HepG2 (cell line): ENCODE measurements at regions not wholly inside any gene's neighbourhood (a gene's known extent, or its start where the extent isn't known, plus 50 kb on each side); places are given as distances from the start of the nearest gene placed in this dataset.

Experiments used
- ARHGAP35 ChIP-seq: sonication (generic); formaldehyde crosslinking; IDR thresholded peaks from 2 replicates; pipeline ENCODE4 v1.9.0; 2022; ENCODE audit warnings: mild to moderate bottlenecking, inconsistent platforms, moderate library complexity, missing genetic modification reagents, borderline replicate concordance
- CCDC6 ChIP-seq: sonication (generic); formaldehyde crosslinking; IDR thresholded peaks from 2 replicates; pipeline ENCODE4 v1.8.1; 2022; ENCODE audit warnings: mild to moderate bottlenecking, missing genetic modification reagents, moderate library complexity
- ELF4 ChIP-seq: sonication (generic); formaldehyde crosslinking; IDR thresholded peaks from 2 replicates; pipeline ENCODE4 v1.5.0; 2020; ENCODE audit warnings: missing genetic modification reagents, mild to moderate bottlenecking, moderate library complexity, borderline replicate concordance
- GPBP1L1 ChIP-seq: sonication (generic); formaldehyde crosslinking; IDR thresholded peaks from 2 replicates; pipeline ENCODE4 v1.5.0; 2020; ENCODE audit warnings: mild to moderate bottlenecking, missing genetic modification reagents
- KDM1A ChIP-seq: IDR thresholded peaks from 2 replicates; pipeline ENCODE4 v1.6.1; 2016; ENCODE audit warnings: missing compliant biosample characterization
- MAFG ChIP-seq: sonication (generic); formaldehyde crosslinking; IDR thresholded peaks from 2 replicates; pipeline ENCODE4 v1.5.1; 2020; ENCODE audit warnings: mild to moderate bottlenecking, missing genetic modification reagents
- NAIF1 ChIP-seq: sonication (generic); formaldehyde crosslinking; IDR thresholded peaks from 2 replicates; pipeline ENCODE4 v1.5.0; 2020; ENCODE audit warnings: mild to moderate bottlenecking, missing genetic modification reagents, borderline replicate concordance
- POLR2AphosphoS2 ChIP-seq: IDR thresholded peaks from 2 replicates; pipeline ENCODE4 v1.6.1; 2011; ENCODE audit warnings: low read depth, low read length, improper control_type of control experiment
- SRF ChIP-seq: IDR thresholded peaks from 2 replicates; pipeline ENCODE4 v1.6.1; 2011; ENCODE audit warnings: mild to moderate bottlenecking, low read depth, low read length, moderate library complexity
- TBL1XR1 ChIP-seq: fragments of 150-350 bp; IDR thresholded peaks from 2 replicates; pipeline ENCODE4 v1.6.1; 2014; ENCODE audit warnings: borderline replicate concordance, low read length; ENCODE audit not compliant: partially characterized antibody
- TEAD2 ChIP-seq: sonication (generic); formaldehyde crosslinking; IDR thresholded peaks from 2 replicates; pipeline ENCODE4 v1.9.0; 2021; ENCODE audit warnings: missing genetic modification reagents
- TEF ChIP-seq: sonication (generic); formaldehyde crosslinking; IDR thresholded peaks from 2 replicates; pipeline ENCODE4 v1.5.0; 2020; ENCODE audit warnings: missing genetic modification reagents
- TOE1 ChIP-seq: sonication (generic); formaldehyde crosslinking; IDR thresholded peaks from 2 replicates; pipeline ENCODE4 v1.4.0; 2020; ENCODE audit warnings: mild to moderate bottlenecking, missing genetic modification reagents
- XRCC5 ChIP-seq: fragments of 200-400 bp; formaldehyde crosslinking; optimal IDR thresholded peaks from 2 replicates; pipeline ENCODE3; 2017; ENCODE audit warnings: mild to moderate bottlenecking, low read length
- ZBTB7B ChIP-seq: sonication (generic); formaldehyde crosslinking; IDR thresholded peaks from 2 replicates; pipeline ENCODE4 v1.4.0; 2020; ENCODE audit warnings: missing genetic modification reagents
- ZFP36L2 ChIP-seq: sonication (generic); formaldehyde crosslinking; IDR thresholded peaks from 2 replicates; pipeline ENCODE4 v1.4.0; 2020; ENCODE audit warnings: missing genetic modification reagents
- ZFP41 ChIP-seq: sonication (generic); formaldehyde crosslinking; IDR thresholded peaks from 2 replicates; pipeline ENCODE4 v1.4.0; 2020; ENCODE audit warnings: mild to moderate bottlenecking, missing genetic modification reagents, borderline replicate concordance
- ZFP62 ChIP-seq: sonication (generic); formaldehyde crosslinking; IDR thresholded peaks from 2 replicates; pipeline ENCODE4 v1.4.0; 2020; ENCODE audit warnings: missing genetic modification reagents
- ZFX ChIP-seq: sonication (generic); formaldehyde crosslinking; IDR thresholded peaks from 2 replicates; pipeline ENCODE4 v1.4.0; 2020; ENCODE audit warnings: mild to moderate bottlenecking, low read depth, missing genetic modification reagents, moderate library complexity
- ZNF414 ChIP-seq: sonication (generic); formaldehyde crosslinking; IDR thresholded peaks from 2 replicates; pipeline ENCODE4 v1.5.0; 2020; ENCODE audit warnings: missing genetic modification reagents
- ZNF639 ChIP-seq: conservative IDR thresholded peaks from 2 replicates; pipeline ENCODE4 v1.6.1; 2018; ENCODE audit warnings: missing genetic modification reagents
- ZSCAN31 ChIP-seq: sonication (generic); formaldehyde crosslinking; IDR thresholded peaks from 2 replicates; pipeline ENCODE4 v1.5.0; 2020; ENCODE audit warnings: low read depth, mild to moderate bottlenecking, missing genetic modification reagents
- TF ChIP-seq, protein P1 (sequence below): sonication (generic); formaldehyde crosslinking; IDR thresholded peaks from 2 replicates; pipeline ENCODE4 v1.5.0; 2020; ENCODE audit warnings: missing genetic modification reagents, mild to moderate bottlenecking, borderline replicate concordance
- TF ChIP-seq, protein P2 (sequence below): sonication (generic); formaldehyde crosslinking; IDR thresholded peaks from 2 replicates; pipeline ENCODE4 v1.4.0; 2020; ENCODE audit warnings: missing genetic modification reagents

GRCh38 chr14:50003213-50004021 lies 110.5 kb downstream of the ARF6 start (continued):
- TF ChIP-seq GPBP1L1 (CRISPR knock-in tag) (no peak), POLR2AphosphoS2 (no peak), MAFG (CRISPR knock-in tag) (no peak), ARHGAP35 (CRISPR knock-in tag) (peak; percentile 29; the same call in 1 of the 2 replicates), ELF4 (CRISPR knock-in tag) (peak; percentile 67; the same call in 1 of the 2 replicates), TOE1 (CRISPR knock-in tag) (no peak), TEAD2 (CRISPR knock-in tag) (no peak), ZFX (CRISPR knock-in tag) (peak; percentile 80), NAIF1 (CRISPR knock-in tag) (no peak), ZSCAN31 (CRISPR knock-in tag) (peak; percentile 86), TEF (CRISPR knock-in tag) (no peak), ZNF639 (CRISPR knock-in tag) (peak; percentile 67; the same call in 1 of the 2 replicates), ZBTB7B (CRISPR knock-in tag) (peak; percentile 87), ZFP36L2 (CRISPR knock-in tag) (no peak), SRF (no peak), ZNF414 (CRISPR knock-in tag) (no peak), CCDC6 (CRISPR knock-in tag) (peak; percentile 54; the same call in 1 of the 2 replicates), ZFP41 (CRISPR knock-in tag) (no peak), XRCC5 (peak; percentile 40), KDM1A (CRISPR knock-in tag) (no peak), ZFP62 (no peak), TBL1XR1 (no peak)
- TF ChIP-seq, protein P1, sequence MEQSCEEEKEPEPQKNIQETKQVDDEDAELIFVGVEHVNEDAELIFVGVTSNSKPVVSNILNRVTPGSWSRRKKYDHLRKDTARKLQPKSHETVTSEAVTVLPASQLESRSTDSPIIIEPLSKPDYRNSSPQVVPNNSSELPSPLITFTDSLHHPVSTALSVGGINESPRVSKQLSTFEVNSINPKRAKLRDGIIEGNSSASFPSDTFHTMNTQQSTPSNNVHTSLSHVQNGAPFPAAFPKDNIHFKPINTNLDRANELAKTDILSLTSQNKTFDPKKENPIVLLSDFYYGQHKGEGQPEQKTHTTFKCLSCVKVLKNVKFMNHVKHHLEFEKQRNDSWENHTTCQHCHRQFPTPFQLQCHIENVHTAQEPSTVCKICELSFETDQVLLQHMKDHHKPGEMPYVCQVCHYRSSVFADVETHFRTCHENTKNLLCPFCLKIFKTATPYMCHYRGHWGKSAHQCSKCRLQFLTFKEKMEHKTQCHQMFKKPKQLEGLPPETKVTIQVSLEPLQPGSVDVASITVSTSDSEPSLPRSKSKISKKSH (CRISPR knock-in tag): 0 out of 2 replicates have a peak, but pooled peaks have one; percentile 24
- TF ChIP-seq, protein P2, sequence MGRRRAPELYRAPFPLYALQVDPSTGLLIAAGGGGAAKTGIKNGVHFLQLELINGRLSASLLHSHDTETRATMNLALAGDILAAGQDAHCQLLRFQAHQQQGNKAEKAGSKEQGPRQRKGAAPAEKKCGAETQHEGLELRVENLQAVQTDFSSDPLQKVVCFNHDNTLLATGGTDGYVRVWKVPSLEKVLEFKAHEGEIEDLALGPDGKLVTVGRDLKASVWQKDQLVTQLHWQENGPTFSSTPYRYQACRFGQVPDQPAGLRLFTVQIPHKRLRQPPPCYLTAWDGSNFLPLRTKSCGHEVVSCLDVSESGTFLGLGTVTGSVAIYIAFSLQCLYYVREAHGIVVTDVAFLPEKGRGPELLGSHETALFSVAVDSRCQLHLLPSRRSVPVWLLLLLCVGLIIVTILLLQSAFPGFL (CRISPR knock-in tag): no peak
